DMS79 (cell line): ENCODE measurements at regions not wholly inside any gene's neighbourhood (a gene's known extent, or its start where the extent isn't known, plus 50 kb on each side); places are given as distances from the start of the nearest gene placed in this dataset.

ENCODE experiments used
- DNase-seq: peaks from one replicate; lab custom pipeline; 2025; lab: John Stamatoyannopoulos, UW

DNA sequence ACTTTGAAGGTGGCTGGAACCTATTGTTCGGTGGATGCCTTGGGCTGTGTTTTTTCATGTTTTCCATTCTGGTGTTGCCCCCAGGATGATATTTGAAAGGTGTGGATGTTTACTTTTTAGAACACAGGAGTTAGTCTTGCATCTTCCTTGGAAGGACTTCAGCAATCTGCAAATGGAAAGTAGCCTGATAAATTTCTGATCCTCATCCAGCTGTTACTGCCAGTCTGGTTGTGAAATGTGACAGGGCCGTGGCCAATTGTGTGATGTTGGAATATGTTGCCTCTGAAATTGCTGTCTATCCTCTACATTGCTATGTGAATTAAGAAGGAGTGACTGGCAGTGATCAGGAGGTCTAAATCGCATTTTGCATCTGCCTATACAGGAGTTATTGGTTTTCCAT lies 382.5 kb upstream of the C2CD4B start:
- DNase-seq: no peak

DNA sequence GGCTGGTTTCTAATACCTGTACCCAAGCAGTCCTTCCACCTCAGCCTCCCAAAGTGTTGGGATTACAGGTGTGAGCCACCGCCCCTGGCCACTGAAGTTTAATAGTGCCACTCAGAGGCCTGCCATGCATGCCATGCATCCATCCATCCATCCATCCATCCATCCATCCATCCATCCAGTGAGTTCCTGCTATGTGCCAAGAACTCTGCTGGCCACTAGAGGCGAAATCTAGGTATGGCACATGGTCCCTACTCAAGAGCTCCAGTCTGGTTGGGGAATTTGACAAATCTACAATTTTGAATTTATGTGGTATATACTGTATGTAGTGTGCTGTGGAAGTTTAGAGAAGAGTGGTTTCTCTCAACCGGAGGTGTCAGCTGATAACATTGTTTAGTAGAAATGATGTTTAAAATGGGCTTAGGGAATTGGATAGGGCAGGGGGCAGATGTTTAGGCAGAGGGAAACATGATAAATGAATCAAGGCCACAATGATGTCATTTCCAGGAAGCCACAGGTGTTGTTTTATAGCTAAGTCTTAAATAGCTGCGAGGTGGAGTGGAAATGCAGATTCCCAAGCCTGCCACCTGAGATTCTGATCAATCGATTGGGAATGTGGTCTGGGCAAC lies 384.4 kb upstream of the C2CD4B start:
- DNase-seq: no peak

DNA sequence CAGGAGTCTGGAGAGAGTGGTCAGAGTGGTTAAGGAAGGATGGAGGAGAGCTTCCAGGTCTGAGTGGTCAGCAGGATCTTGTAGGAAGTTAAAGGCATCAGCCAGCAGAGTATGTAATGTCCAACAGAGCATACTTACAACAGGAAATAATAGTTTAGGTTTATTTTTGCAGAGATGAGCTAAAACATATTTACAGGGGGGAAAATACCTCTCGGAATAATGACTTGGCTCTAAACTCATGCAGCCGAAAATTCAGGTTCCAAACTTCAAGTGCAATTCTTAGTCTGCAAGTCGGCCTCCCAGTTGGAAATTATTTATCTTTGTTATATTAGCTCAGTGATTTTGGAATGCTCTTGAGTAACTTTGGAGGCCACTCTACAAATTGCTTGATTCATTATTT lies 385.0 kb upstream of the C2CD4B start:
- no peak for DNase-seq

DNA sequence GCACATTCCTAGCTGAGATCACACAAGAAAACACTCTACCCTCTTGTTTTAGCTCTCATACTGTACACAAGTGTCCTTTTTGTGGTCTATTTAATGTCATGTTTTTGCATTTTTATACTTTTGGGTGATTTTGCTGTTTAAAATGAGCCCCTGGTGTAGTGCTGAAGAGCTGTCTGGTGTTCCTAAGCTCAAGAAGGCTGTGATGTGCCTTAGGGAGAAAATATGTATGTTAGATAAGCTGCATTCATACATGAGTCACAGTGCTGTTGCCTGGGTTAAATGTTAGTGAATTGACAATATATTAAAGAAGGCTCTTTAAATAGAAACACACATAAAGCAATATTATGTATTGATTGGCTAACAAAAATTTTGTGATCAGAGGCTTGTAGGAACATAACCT lies 387.4 kb upstream of the C2CD4B start:
- DNase-seq: no peak

DNA sequence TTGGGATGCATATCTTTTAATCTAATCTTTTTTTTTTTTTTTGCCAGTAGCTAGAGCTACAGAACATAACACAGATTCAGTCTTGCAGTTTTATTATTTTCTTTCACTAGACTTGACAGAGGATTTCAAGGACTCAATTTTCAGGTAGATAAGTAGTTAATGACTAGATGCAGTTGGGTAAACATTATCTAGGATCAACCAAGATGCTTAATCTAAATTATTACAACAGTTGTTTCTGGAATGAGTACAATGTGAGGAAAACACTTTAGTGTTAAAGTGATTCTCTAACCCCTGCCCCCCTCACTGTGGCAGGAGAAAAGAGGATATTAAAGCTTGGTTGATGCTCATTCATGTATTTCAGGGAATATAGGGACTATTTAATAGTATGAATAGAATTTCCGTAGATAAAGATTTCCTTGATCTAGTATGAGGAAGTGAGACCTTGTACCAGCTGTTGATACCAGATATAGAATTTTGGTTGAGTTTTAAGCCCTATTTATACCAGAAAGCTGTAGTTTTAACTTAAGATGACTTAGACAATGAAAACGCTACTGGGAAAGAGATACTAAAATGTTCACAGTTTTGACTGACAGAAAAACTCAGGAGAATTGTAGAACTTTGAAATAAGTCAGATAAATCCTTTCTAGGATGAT lies 389.0 kb upstream of the C2CD4B start:
- no peak for DNase-seq

DNA sequence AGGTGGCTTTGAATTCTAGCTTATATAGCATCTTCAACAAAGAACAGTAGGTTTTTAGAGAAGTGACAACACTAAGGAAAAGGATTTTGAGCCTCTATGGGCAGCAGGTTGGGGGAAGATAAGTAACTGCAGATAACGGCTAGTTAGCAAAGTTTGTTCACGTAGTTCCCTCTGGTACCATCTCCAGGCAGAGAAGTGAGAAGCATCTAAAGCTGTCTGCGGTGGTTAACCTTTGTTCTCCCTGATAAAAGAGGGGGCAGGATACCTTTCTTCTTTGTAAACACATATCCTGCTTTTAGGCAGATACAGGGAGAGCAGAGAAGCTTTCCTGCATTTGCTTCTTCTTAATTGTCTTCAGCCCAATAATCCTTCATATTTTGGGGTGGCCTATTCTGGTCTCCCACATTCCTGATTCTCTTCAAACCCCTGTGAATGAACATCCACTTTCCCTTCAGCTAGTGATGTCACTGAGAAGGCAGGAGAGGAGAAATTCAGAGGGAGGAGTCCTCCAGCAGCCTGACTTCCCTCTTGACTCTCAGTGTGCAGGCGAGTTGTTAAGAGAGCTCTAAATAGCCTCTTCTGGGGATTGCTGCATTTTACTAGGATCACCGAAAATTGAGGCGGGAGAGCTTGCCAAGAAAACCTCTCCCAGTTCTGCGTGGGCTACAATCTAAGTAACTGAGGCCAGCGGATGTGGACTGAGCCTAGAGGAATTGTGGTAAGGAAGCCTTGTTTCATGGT lies 393.7 kb upstream of the C2CD4B start:
- DNase-seq: peak; percentile 15

DNA sequence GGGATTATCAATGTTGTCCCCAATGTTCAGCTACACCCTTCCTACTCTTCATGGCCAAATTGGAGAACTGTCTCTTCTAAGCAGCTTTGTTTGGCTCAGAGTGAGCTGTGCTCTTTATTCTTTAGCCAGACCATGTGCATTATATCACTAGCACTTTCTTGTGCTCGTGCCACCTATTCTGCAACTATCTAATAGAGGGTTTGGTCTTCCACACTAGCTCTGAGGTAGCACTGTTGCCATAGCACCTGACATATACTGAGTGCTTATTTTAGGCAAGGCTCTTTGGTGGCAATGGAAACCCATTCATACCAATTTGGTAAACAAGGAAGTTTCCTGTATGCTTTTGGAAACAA lies 394.3 kb upstream of the C2CD4B start:
- DNase-seq: no peak

DNA sequence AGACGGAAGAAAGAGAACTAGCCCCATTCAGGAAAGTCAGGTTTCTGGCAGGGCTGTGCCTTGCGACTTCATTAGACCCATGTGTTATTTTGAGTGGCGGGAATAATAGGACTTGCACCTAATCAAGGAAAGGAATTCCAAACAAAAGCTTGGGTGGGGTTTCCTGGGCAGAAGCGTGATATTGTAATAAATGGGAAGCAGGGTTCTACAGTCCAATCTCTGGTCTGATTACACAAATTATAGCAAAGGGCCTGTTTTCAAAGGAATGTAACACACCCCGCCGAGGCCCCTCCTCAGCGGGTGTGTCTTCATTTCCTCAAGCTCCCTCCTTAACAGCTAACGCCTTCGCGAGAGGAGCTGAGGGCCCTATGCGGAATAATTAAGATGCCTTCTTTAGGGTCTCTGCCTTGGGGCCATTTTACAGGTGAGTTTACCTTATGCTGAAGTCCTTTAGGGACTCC lies 396.0 kb upstream of the C2CD4B start:
- DNase-seq: no peak

DNA sequence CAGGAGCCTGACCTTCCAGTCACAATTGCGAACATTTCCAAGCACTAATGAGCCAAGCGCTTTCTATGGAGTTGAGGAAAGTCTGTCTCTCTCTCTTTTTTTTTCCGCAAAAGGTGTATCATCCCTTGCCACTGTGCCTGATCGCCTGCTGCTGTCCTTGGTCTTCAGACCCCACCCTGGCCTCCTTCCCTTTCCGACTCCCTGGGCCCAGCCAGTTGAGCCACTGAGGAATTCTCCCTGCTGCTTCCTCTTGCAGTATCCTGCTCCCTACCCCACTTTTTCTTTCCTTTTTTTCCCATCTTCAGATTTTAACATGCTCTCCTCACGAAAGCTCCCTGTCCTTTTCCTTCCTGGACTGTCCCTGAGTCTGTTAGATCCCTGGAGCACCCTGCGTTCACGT lies 396.5 kb upstream of the C2CD4B start:
- no peak for DNase-seq

DNA sequence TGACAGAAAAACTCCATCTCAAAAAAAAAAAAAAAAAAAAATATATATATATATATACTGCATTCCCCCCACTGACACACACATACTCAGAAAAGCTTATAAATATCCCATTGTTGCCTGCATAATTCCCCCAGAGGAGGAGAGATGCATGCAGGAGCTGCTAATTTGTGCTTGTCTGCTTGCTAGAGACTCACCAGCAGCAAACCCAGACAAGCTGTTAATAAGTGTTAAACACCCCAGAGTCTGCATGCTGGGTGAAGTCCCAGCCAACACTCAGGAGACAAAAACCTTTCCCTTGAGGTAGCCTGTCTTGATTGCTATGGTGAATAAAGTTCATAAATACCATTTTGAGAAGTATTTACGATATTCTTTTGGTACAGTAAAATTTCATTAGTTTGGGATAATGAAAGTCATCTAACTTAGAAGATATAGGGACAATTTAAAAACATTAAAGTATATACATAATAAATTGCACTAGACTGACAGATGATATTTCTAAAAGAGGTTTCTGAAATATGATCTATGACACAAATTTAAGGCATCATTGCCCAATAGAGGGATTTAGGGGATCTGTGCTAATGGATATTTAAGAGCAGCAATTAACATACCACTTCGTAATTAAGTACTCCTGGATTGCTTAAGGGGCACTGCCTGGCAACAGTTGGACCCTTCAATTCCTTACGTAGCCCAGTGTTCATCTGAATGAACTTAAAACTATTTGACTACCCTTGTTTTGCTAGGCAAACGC lies 400.0 kb upstream of the C2CD4B start:
- DNase-seq: peak; percentile 45

DNA sequence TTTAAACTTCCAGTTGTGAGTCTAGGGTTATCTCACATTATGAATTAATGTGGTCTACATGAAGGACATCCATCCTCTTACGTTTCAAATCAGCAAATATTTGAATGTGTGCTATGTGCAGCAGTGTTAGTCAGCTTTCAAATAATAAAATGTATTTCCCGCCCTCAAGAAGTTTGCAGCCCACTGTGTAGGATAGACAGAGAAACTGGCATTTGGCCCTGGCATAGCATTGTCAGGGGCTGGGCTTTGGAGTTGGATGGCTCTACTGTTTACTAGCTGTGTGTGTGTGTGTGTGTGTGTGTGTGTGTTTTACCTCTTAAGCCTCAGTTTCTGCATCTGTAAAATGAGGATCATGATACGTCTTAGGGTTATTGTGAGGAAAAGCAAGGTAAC lies 400.5 kb upstream of the C2CD4B start:
- DNase-seq: no peak

DNA sequence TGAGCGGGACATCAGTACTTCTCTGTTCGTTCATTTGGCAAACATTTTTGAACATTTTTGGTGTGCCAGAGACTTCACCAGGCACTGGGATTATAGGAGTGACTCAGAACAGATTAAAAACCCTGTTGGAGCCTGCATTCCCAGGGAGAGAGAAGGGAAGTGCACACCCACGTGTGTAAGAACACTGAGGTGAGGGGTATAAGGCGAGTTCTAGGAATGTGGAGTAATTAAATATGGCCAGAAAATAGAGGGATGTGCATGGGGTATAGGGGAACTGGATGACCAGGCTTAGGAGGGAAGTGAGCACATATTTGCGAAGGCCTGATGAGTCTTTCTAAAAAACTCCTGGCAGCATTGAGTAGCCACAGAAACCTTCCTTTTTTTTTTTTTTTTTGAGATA lies 401.2 kb upstream of the C2CD4B start:
- no peak for DNase-seq

DNA sequence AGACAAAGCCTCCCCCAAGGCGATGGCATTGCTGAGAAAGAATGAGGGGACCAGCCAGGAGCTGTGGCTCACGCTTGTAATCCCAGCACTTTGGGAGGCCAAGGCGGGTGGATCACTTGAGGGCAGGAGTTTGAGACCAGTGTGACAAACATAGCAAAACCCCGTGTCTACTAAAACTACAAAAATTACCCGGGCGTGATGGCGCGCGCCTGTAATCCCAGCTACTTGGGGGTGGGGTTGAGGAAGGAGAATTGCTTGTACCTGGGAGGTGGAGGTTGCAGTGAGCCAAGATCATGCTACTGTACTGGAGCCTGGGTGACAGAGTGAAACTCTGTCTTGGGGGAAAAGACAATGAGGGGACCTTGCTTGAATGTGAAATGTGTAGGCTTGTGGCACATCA lies 402.4 kb upstream of the C2CD4B start:
- DNase-seq: no peak

DNA sequence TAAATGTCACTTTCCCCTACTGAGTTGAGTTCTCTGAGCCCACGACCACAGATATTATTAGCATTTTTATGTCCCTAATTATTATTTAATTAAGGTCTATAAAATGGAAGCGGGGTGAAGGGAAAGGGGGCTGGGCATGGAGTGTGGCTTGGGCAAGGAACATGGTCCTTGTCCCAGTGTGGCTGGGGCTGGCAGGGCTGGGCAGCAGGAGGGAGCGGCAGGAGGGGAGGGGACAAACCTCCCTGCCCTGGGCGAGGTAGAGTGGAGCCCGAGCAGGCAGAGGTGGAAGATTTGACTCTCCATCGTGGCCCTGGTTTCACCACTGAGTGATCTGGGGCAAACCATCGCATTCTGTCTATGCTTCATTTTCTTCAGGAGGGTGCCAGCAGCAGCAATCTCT lies 402.9 kb upstream of the C2CD4B start:
- DNase-seq: no peak

DNA sequence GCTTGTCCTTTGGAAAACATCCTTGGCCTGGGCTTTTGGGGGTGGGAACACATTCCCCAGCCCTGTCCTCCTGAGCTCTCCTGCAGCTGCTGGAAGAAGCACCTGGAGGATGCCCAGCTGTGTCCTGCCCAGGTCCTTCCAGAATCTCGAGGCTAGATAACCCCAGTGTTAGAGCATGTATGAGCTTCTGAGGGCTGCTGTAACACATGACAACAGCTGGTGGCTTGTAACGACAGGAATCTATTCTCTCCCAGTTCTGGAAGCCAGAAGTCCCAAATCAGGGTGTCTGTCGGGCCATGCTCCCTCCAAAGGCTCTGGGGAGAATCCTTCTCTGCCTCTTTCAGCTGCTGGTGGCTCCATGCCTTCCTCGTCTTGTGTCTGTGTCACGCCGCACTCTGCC lies 403.6 kb upstream of the C2CD4B start:
- no peak for DNase-seq

DNA sequence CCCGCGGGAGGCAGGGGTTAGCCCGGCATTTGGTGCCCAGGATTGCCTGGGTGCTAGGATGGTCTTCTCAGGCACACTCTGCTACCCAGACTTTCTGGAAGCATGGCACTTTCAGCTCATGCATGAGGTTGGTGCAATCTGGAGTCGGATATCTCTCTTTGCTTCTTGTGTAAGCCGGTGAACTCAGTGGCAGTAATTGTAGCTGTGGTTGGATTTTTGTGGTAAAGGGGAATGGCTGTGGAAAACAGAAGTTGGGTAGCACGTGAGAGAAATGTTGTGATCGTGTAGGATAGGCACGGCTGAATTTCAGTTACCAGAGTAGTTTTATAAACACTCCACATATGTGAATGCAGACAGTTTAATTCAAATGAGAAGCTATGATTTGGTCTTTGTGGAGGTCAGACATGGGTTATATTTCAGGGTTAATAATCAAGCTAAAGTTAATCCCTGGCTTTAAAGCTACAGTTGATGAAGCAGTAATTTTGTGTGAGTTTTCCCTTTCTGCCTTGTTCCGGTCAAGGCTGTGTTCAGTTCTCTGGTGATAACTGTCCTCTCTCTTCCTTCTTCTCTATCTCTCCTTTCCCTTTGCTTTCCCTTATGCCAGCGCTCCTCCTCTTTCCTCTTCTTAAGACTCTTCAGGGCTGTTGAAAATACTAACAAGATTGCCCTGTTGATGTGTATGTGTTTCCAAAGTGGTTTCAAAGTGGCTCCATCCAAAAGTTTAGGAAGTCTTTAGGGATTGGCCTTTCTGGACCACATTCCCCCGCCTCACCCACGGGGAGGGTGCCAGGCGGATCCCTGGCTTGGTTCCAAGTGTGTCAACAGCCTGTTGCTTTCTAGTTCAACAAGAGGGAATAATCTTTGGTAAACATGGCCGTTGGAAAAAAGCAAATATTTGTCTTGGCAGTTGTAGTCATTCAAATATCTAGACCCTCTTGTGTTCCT lies 404.6 kb upstream of the C2CD4B start:
- peak; percentile 77 for DNase-seq

DNA sequence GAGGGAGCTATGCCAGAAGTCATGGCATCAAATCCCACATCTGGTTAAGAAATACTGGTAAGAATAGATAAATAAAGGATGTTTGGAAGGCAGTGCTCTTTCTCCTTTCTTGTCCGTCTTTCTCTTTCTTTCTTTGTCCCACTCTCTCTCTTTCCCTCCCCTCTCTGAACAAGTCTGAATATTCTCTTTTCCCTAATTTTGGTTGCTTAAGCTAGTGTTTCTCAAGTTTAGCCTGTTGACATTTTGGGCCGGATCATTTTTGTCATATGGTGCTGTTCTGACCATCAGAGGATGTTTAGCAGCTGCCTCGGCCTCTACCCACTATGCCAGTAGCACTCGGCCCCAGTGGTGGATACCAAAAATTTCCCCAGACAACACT lies 405.3 kb upstream of the C2CD4B start:
- no peak for DNase-seq

DNA sequence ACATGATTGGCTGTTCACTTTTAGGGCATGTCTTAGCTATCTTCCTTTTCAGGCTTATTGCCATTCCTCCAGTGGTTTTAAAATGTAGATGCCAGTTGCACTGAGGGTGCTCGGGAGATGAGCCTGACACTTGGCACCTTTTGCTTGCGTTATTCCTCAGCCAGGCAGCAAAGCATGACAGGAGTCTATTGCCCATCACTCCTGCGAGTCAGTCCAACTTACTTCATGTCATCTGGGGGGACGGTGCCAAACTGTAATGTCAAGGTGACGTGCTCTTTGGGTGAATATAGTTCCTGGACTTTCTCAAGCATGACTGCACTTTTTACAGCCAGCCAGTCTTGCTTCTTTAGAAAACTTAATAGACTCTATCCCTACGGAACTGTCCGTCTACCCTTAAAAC lies 406.0 kb upstream of the C2CD4B start:
- no peak for DNase-seq

DNA sequence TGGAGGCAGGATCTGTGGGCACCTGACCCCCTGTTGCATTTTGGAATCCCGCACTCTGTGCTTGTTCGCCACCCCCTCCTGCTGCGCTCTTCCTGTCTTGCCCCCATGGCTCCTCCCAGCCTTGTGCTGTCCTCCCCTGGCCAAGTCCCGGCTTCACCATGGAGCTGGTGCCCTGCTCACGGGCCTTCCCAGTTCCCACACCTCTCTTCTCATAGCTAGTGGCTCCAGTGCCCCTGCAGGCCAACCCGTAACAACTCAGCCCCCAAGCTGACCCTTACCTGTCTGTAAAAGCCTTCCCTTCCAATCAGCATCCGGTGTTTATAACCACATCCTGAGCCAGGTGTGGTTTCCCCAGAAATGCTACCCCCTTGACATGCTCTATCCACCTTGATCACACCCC lies 407.7 kb upstream of the C2CD4B start:
- DNase-seq: no peak

DNA sequence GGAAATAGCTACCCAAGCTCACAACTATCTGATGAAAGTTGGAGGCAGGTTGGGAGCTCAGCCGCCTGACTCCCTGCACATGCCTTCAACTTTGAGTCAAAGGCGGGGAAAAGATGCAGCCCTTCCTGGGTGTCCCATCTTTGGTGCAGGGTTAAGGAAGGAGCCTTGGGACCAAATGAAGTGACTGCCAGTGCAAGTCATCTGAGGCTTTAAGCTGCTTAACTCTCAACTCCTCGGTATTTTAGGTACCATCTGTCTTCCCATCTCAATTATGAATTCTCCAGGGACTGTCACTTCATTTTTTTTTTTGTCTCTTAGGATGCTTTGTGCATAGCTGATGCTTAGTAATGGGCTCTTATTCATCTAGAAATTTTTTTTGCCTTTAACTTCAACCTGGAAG lies 408.8 kb upstream of the C2CD4B start:
- no peak for DNase-seq

DNA sequence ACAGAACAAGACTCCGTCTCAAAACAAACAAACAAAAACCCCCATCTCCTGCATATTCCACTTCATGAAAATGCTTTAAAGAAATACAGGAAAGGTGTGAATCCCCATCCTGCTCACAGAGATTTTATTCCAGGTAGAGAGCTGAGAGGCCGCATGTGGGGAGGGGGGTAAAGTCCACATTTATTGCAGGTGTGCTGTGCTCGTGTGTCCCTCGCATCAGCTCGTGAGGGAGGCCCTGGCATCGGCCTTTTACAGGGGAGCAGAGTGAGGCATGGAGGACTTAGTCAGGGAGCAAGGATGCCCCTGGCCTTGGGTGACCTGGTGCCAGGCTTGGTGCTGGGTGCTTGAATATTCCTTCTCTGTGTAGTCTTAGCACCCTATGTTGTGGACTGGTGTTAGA lies 413.5 kb upstream of the C2CD4B start:
- no peak for DNase-seq

DNA sequence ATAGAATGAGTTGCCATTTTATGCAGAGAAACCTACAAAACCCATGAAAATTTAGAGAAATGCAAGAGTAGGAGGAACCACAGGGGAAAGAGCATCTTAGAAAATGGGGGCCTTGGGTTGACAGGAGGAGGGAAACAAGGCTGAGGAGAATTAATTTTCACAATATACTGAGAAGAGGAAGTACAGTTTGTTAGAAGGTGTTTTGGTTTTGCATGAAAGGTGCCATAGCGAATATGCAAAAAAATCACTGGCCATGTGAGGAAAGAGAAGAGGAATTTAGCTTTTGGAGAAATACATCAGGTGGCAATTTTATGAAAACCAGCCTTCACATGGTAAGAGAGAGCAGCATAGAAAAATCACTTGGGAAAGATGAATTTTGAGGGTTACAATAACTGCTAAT lies 413.9 kb upstream of the C2CD4B start:
- DNase-seq: no peak
